ENCODE measurements at regions not wholly inside any gene's neighbourhood (a gene's known extent, or its start where the extent isn't known, plus 50 kb on each side); places are given as distances from the start of the nearest gene placed in this dataset.

DNA sequence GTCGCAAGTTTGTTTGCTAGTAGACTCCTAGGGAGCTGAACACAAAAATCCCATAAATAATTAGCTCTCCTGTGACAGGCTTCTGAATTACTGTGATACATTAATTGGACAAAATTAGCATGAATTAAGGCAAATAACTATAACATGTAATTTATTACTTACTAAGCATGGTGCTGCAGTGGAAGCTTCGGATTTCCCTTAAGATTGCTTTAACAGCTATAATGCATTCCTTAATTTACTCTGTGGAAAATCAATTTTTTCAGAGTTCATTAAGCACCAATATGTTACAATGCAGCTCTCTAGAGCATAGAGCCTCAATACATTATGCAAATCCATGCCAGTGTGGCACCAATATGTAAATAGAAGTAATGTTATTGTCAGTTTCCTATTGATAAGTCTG lies 201.5 kb downstream of the MDFIC start:
- no peak for ATAC-seq (ENCODE audit: low FRiP score)
- DNase-seq (ENCODE audit: low spot score) = no peak
- TF ChIP-seq, protein P1, sequence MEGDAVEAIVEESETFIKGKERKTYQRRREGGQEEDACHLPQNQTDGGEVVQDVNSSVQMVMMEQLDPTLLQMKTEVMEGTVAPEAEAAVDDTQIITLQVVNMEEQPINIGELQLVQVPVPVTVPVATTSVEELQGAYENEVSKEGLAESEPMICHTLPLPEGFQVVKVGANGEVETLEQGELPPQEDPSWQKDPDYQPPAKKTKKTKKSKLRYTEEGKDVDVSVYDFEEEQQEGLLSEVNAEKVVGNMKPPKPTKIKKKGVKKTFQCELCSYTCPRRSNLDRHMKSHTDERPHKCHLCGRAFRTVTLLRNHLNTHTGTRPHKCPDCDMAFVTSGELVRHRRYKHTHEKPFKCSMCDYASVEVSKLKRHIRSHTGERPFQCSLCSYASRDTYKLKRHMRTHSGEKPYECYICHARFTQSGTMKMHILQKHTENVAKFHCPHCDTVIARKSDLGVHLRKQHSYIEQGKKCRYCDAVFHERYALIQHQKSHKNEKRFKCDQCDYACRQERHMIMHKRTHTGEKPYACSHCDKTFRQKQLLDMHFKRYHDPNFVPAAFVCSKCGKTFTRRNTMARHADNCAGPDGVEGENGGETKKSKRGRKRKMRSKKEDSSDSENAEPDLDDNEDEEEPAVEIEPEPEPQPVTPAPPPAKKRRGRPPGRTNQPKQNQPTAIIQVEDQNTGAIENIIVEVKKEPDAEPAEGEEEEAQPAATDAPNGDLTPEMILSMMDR (IDR thresholded peaks at IDR 0.05) = no peak

DNA sequence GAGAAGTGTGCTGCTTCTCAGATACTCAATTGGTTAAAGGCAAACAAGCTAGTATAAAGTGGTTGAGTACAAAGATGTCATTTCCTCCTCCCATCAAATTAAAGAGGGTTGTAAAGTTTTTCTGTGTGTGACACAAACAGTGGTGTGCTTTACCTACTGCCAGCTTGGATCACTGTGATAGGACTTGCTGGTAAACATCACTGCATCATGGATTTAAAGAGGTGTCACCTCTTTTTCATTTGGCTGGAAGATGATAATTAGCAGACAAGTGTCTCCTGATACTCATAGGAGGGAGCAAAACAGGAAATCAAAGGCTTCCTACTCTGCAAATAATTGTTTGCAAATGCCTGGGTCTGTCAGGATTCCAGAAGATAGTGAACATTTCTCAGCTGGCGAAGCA lies 200.5 kb downstream of the MDFIC start:
- DNase-seq (ENCODE audit: low spot score) (no peak), ATAC-seq (ENCODE audit: low FRiP score) (no peak)
- TF ChIP-seq, protein P1 (IDR thresholded peaks at IDR 0.05) = no peak

DNA sequence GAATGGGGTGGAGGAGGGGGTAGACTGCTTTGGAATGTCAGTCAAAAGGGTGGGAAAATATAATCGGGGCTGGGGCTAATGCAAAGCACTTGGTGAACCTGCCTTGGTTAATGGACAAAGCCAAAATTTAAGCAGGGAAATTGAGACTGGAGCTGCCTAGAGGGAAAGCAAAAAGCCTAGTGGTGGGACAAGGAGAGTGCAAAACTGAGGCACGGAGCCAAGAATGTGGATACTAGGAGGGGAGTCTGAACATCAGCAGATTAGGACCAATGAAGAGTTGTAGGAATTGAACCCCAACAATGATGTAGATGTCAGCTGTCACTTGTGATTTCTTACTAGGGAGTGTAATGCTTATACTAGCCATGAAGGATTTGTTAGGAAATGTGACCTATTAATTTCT lies 195.9 kb downstream of the MDFIC start:
- ATAC-seq (ENCODE audit: low FRiP score) (no peak), DNase-seq (ENCODE audit: low spot score) (no peak)
- TF ChIP-seq, protein P1 (IDR thresholded peaks at IDR 0.05) = no peak

DNA sequence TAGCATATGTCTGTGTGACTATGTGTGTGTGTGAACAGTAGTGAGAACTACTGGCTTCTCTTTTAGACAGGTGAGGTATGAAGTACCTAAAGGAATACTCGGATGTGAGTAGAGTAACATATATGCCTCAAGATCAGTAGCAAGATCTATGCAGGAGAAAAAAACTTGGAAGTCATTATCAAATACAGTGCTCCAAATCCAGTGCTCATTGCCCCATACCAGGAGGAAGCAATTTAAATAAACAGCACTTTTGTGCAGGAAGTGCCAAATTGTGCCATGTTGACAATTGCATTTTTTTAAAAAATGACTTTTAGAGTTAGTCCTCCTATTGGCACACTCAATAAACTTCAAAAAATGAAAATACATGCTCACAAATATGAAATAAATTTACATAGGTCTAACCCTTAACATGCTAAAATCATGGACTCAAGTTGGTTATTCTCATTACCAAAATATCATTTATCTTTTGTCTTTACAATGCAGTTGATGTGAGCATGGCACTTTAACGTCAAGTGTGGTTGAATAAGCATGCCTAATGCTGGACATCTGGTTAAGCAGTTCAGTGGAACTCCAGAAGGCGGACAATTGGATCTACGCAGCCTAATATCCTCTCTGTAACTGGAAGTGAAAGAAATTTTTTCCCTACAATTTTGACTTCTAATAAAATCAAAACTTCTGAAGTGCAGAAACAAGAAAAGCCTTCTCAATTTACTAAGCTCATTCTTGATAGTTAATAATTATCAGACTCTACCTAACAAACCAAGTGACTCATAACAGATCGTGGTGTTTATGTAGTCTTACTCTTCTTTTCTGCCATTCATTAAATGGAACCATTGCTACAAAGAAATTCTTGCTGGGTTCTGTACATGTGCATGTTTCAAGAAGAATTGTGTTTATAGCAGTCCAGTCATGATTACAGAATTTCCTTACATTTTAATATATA lies 195.2 kb downstream of the MDFIC start:
- no peak for DNase-seq (ENCODE audit: low spot score)
- no peak for ATAC-seq (ENCODE audit: low FRiP score)
- TF ChIP-seq, protein P1 (IDR thresholded peaks at IDR 0.05) = no peak

DNA sequence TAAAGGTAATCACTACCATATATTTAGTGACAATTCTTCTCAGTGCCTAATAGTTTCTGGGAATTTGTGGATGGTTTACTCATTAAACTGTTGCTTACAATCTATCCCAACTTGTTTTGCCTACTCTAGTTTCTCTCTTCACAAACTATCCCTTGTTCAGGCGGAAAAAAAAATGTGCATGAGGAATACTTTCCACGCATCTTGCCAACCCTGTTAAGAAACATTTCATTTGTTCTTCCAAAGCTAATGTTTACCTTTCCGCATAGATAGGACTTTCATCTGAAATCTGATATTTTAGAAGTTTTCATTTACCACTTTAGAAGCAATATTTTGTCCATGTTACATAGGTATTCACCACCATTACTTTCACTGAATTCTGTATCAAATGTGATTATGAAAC lies 191.9 kb downstream of the MDFIC start:
- DNase-seq (ENCODE audit: low spot score) (no peak), ATAC-seq (ENCODE audit: low FRiP score) (no peak)
- TF ChIP-seq, protein P1 (IDR thresholded peaks at IDR 0.05) = no peak

DNA sequence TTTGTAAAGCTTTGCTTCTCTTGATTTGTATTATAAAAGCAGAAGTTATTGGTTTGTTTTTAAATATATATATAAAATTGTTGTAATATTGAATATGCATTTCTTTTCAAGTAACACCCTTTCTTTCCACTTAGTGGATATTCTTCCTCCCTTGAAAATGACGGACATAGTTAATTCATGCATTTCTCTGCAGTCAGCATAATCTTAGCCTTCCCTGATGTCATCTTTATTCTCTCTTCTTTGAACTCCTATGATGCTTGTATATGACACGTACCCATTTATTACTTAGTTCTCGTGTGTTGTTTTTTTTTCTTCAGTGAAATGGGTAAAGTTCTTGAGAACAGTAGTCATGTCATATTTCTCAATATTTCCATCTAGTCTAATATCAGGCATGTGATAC lies 191.2 kb downstream of the MDFIC start:
- no peak for DNase-seq (ENCODE audit: low spot score)
- no peak for ATAC-seq (ENCODE audit: low FRiP score)
- TF ChIP-seq, protein P1 (IDR thresholded peaks at IDR 0.05) = no peak

DNA sequence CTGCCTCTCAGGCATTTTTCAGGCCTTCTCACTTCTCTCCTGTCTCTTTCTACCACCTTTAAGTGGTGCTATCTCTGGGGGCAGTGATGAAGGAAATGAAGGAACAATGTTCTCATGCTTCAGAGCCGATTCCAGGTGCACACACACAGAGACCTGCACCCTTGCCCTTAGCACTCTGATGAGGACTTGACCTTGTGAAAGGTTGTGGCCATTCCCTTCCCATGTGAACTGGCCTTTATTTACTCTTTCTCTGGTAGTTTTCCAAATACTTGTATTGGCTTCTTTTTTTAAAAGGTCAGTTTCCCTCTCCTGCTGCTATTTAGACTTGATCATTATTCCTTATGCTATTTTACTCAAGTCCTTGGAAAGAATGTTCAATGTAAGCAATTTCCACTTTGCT lies 188.6 kb downstream of the MDFIC start:
- DNase-seq (ENCODE audit: low spot score) = no peak
- TF ChIP-seq, protein P1 (IDR thresholded peaks at IDR 0.05) = no peak
- ATAC-seq (ENCODE audit: low FRiP score) = no peak

Data from omental fat pad (tissue), 3 donors.